ENCODE measurements at regions not wholly inside any gene's neighbourhood (a gene's known extent, or its start where the extent isn't known, plus 50 kb on each side); places are given as distances from the start of the nearest gene placed in this dataset.

- no peak for DNase-seq (ENCODE audit: low read depth in 4 of 4, low spot score in 2 of 4)
These were observed 515.6 kb downstream of the LMO4 start for GRCh38 chr1:87844251-87844650.

- no peak for DNase-seq (ENCODE audit: low read depth in 4 of 4, low spot score in 2 of 4)
These were observed 522.8 kb downstream of the LMO4 start for GRCh38 chr1:87851490-87851889.

GRCh38 chr1:87852410-87853161 is 523.9 kb downstream of the LMO4 start:
- no peak for DNase-seq (ENCODE audit: low read depth in 4 of 4, low spot score in 2 of 4)

- no peak for DNase-seq (ENCODE audit: low read depth in 4 of 4, low spot score in 2 of 4)
These were observed 525.1 kb downstream of the LMO4 start for GRCh38 chr1:87853576-87854351.

- DNase-seq (ENCODE audit: low read depth in 4 of 4, low spot score in 2 of 4), result no peak
These were observed 534.6 kb downstream of the LMO4 start for GRCh38 chr1:87863317-87863716.

GRCh38 chr1:87864676-87865075 is 536.0 kb downstream of the LMO4 start:
- DNase-seq (ENCODE audit: low read depth in 4 of 4, low spot score in 2 of 4), result no peak

GRCh38 chr1:87866416-87866815 is 537.7 kb downstream of the LMO4 start:
- no peak for DNase-seq (ENCODE audit: low read depth in 4 of 4, low spot score in 2 of 4)

GRCh38 chr1:87867626-87868025 is 538.9 kb downstream of the LMO4 start:
- no peak for DNase-seq (ENCODE audit: low read depth in 4 of 4, low spot score in 2 of 4)

GRCh38 chr1:87869567-87869966 is 540.9 kb downstream of the LMO4 start:
- DNase-seq (ENCODE audit: low read depth in 4 of 4, low spot score in 2 of 4), result no peak

GRCh38 chr1:87872189-87872588 is 543.5 kb downstream of the LMO4 start:
- no peak for DNase-seq (ENCODE audit: low read depth in 4 of 4, low spot score in 2 of 4)

- no peak for DNase-seq (ENCODE audit: low read depth in 4 of 4, low spot score in 2 of 4)
These were observed 544.0 kb downstream of the LMO4 start for GRCh38 chr1:87872692-87873091.

- DNase-seq (ENCODE audit: low read depth in 4 of 4, low spot score in 2 of 4), result no peak
These were observed 550.2 kb downstream of the LMO4 start for GRCh38 chr1:87878873-87879272.

GRCh38 chr1:87880098-87880760 is 551.5 kb downstream of the LMO4 start:
- DNase-seq (ENCODE audit: low read depth in 4 of 4, low spot score in 2 of 4), result no peak

GRCh38 chr1:87880764-87881163 is 552.1 kb downstream of the LMO4 start:
- DNase-seq (ENCODE audit: low read depth in 4 of 4, low spot score in 2 of 4), result no peak

- DNase-seq (ENCODE audit: low read depth in 4 of 4, low spot score in 2 of 4), result no peak
These were observed 555.2 kb downstream of the LMO4 start for GRCh38 chr1:87883906-87884305.

GRCh38 chr1:87884581-87884980 is 555.9 kb downstream of the LMO4 start:
- no peak for DNase-seq (ENCODE audit: low read depth in 4 of 4, low spot score in 2 of 4)

GRCh38 chr1:87885278-87886025 is 556.8 kb downstream of the LMO4 start:
- no peak for DNase-seq (ENCODE audit: low read depth in 4 of 4, low spot score in 2 of 4)

- no peak for DNase-seq (ENCODE audit: low read depth in 4 of 4, low spot score in 2 of 4)
These were observed 558.4 kb downstream of the LMO4 start for GRCh38 chr1:87887100-87887499.

GRCh38 chr1:87888446-87888845 is 559.8 kb downstream of the LMO4 start:
- no peak for DNase-seq (ENCODE audit: low read depth in 4 of 4, low spot score in 2 of 4)

- DNase-seq (ENCODE audit: low read depth in 4 of 4, low spot score in 2 of 4), result no peak
These were observed 565.4 kb downstream of the LMO4 start for GRCh38 chr1:87894062-87894461.

- DNase-seq (ENCODE audit: low read depth in 4 of 4, low spot score in 2 of 4), result no peak
These were observed 568.8 kb downstream of the LMO4 start for GRCh38 chr1:87897481-87897880.

Data from left renal cortex interstitium (tissue), 4 donors.